HUDEP-2 (cell line): ENCODE measurements at regions not wholly inside any gene's neighbourhood (a gene's known extent, or its start where the extent isn't known, plus 50 kb on each side); places are given as distances from the start of the nearest gene placed in this dataset.

Experiments used
- DNase-seq, 76 experiments: peaks; one replicate each; lab custom pipeline; 2025; ENCODE audit not compliant: unreplicated experiment in 76 of 76; lab: John Stamatoyannopoulos, UW

DNA sequence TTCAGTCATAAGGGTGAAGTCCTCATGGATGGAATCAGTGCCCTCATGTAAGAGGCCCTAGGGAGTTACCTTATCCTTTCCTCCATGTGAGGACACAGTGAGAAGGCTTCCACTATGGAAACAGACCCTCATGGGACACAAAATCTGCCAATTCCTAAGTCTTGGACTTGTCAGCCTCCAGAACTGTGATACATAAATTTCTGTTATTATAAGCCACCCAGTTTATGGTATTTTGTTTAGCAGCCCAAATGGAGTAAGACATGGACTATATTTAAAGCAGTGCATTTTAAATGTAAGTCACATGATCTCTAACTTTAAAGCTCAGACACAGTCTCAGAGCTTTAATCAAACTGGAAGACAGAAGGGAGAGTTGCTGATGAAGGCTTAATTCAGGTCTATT, 619.8 kb upstream of the CHORDC1 start:
- no peak for DNase-seq

DNA sequence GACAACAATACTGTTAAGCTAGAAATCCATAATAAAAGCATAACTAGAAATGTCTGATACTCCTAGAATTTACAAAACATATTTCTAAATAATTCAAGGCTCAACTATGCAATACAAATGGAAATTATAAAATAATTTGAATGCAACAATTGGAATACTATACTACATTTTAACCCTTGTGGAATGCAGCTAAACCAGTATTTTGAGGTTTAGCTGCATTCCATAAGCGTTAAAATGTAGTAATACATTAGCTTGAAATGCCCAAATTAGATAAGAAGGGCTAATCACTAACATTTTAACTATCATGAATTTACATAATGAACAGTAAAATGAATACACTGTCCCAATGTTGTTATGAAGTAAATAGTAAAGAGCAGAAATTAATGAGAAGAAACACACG, 617.2 kb upstream of the CHORDC1 start:
- no peak for DNase-seq

DNA sequence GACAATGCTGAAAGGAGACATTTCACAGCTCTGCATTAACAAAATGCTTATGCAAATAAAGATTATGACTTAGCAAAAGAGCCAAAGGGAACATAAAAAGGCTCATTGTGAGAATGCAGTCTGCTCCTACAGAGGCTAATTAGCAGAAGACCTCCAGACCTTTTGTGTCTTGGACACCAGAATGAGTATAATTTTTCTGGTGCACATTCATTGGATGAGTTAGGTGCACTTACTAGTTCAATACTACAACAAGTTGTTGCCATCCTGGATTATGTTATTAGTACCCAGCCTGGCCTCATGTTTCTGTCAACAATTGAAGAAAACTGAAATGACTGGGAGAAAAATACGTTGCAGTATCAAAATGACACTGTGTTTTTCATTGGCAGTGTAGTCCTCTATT, 613.2 kb upstream of the CHORDC1 start:
- DNase-seq = no peak

DNA sequence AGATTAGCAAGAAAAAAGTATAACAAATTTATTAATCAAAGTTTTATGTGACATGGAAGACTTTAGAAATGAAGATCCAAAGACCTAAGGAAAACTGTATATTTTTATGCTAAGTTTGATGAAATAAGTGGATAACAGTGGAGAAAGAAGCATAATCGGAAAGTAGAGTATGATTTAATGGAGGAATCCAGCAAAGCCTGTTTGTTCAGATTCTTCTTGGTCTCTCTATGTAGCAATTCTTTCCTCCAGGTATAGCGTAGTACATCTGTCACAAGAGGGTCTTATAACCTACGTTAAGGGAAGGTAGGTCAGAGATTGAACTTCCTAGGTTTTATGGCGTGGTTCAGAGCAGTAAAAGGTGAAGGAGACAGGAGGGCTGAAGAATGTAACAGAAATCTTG, 600.6 kb upstream of the CHORDC1 start:
- DNase-seq = no peak

DNA sequence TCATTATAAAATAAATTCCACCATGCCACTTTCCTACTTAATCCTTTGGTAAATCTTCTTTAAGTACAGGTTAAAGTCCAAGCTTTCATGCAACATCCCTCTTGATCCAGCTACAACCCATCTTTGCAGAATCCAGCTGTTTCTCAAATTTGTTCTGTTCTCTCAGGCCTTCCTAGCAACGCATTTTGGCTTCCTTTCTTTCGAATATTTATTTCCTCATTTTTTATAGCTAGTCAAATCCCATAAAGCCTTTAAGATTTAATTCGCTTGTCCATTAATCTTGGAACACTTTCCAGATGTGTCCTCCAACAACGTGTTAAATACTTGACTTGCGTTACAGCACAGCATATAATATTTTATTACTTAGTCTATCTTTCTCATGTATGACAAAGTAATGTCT, 600.1 kb upstream of the CHORDC1 start:
- no peak for DNase-seq

DNA sequence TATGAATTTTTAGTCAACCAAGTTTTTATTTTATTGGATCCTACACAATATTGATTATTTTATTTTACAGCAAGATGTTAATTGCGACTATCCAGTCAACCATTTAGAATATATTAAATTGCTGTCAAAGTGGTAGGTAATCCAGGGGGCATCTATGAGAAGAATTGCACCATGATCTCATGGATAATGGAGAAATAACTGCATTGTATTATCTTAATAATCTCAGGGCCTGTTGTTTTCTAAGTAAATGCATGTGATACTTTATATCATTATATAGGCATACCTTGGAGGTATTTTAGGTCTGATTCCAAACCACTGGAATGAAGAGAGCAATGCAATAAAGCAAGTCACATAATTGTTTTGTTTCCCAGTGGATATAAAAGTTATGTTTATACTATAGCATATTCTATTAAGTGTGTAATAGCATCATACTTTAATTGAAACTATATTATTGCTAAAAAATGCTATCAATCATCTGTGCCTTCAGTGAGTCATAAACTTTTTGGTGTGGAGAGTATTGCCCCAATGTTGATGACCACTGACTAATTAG, 595.4 kb upstream of the CHORDC1 start:
- no peak for DNase-seq

DNA sequence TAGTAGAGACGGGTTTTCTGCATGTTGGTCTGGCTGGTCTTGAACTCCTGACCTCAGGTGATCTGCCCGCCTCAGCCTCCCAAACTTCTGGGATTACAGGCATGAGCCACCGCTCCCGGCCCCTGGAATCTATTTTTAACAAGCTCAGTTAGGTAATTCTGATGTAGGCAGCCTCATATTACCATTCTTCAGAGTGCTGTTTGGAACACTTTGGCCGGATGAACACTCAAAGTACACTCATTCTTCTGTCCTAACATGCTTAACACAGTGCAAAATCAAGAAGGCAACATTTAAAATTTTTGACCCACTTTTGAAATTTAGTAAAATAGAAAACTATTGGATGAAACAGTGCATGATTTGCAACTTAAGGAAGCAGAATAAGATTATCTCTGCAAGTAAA, 586.7 kb upstream of the CHORDC1 start:
- DNase-seq = no peak

DNA sequence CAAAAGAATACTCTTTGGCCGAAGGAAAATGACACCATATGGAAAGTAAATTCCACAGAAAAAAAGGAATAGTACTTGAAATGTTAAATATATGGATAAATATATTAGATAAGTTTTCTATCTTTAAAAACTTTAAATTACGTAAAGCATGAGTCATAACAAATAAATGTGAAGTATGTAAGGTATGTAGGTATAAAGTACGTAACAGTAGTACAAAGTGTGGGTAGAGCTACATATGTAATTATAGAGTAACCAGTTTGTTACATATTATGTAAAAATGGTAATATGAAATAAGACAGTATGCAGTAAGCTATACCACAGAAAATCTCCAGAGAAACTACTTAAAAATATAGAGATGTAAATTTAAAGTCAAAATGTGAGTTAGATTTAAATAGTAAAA, 582.3 kb upstream of the CHORDC1 start:
- no peak for DNase-seq

DNA sequence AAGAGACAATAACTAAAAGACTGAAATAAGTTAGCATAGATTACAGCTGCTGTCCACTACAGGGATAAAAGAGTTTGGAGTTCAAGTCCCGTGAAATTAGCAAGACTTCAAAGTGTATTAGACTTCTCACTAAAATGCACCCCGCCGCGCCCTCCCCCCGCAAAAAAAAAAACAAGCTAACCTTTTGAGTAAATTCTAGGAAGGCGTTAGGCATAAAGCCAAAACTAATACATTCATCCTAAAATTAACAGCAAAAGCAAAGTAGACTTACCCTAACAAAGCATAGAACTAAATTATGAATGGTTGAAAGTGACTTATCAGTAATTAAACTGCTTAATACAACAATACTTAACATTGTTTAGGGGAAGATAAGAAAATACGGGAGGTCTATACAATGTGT, 581.0 kb upstream of the CHORDC1 start:
- DNase-seq = no peak

DNA sequence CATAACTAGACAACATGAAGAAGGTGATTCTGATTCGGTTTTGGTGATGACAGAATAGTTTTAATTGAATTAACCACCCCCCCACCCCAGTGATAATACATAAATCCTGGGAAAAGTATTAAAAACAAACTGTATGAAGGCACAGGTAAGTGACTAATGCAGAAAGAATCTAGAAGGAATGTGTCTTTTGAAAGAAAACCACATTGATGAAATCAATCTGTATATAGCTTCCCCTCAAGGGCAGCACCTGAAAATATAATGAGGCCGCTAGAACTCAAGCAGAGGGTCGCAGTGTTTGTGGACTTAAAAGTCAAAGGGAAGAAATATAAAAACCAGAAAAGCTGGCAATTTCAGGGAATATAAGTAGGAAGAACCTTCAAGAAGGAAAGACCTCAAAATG, 580.5 kb upstream of the CHORDC1 start:
- no peak for DNase-seq

DNA sequence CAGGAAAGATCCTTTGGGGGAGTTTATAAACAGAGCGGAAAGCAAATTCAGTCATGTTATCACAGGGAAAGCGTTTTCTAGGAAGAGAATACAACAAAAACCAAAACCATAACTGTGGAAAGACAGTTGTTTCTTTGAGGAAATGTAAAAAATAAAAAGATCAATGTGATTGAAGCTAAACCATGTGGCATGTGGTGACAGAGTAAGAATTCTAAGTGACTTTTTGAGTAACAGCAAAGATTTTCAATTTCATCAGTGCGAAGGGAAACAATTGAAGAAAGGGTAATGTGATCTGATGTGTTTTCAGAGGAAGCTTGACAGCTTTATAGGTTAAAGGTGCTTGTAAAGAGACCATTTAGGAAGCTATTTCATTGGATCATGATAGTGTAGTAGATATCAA, 575.9 kb upstream of the CHORDC1 start:
- no peak for DNase-seq

DNA sequence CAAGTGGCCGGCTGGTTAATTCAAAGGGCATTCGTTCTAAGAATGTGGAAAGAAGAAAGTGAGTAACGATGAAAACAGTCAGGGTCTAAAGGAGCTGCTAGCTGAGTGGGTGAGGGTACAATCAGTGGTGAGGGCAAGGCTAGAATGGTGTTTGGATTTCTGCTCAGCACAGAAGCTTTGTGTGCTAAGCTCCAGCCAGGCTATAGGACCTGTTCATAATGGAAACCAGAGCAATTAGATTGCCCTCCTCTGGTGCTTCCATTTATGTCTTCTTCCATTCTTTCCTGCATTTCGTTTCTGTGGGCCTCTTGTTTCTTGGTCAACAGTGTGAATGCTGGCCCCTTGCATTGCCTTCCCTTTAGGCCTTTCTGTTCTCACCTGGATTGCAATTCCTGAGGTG, 572.9 kb upstream of the CHORDC1 start:
- DNase-seq = no peak

DNA sequence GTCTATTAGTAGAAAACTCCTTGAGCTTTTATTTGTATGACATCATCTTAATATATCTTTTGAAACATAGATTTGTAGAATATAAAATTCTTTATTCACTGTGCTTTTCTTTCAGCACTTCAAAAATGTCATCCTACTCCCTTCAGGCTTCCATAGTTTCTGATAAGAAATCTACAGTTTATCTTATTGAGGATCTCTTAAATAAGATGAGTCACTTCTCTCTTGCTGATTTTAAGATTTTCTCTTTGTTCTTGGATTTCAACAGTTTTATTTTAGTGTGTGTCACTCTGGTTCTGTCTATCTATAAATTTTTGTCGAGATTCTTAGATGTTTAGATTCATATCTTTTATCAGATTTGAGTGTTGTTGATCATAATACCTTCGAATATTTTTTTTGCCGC, 566.1 kb upstream of the CHORDC1 start:
- DNase-seq = no peak

DNA sequence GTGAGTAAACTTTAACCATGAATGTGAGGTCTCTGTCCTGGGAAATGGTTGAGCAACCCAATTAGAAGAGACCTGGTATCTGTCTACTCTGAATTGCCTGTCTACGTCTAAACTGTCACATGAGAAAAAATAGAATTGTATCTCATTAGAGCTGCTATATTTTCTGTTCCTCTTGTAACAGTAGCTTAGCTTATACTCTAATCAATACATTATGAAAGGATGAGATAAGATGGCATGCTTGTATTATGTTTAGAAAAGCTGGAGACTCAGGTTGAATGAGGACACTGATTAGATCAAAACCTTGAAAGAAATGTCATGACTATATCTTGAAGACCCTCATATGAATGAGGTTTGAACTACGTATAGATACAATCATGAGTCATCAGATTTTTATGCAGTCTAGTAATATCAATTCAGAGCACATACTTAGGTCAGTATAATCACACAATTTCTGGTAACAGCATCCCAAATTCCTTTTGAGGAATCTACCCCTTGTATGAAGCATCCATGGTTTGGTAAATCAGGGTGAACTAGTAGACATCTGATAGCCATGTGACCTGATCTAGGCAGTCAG, 561.5 kb upstream of the CHORDC1 start:
- no peak for DNase-seq

DNA sequence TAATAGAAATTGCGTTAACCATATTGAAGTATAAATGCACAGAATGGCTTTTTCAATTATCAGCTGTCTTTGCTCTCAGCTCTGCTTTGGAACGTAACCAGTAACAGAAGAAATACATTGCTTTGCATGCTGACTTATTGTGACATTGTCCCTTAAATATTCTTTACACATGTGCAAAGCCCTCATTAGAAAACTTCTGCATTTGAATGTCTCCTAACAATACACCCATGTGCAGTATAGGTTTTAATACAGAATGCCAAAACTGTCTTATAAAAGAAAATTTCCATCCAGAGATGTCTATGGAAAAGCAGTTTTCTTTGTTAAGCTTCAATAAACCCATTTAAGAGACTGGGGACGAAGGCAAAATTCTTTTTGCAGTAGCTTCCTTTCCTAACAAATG, 560.3 kb upstream of the CHORDC1 start:
- DNase-seq = no peak

DNA sequence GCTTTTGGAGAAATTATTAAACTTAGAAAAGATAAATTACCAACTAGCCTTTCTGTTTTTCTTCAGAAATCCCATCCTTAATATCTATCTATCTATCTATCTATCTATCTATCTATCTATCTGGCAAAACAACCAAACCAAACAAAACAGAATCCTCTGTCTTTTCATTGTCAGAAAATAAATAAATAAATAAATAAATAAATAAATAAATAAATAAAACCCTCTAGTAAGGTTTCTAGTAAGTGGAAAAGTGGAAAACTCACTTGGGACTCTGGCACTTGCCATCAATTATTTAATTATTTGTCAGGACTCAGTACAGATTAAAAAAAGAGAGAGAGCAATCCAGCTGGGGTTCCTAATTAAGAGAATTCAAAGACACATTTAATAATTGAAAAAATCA, 556.2 kb upstream of the CHORDC1 start:
- DNase-seq = no peak

DNA sequence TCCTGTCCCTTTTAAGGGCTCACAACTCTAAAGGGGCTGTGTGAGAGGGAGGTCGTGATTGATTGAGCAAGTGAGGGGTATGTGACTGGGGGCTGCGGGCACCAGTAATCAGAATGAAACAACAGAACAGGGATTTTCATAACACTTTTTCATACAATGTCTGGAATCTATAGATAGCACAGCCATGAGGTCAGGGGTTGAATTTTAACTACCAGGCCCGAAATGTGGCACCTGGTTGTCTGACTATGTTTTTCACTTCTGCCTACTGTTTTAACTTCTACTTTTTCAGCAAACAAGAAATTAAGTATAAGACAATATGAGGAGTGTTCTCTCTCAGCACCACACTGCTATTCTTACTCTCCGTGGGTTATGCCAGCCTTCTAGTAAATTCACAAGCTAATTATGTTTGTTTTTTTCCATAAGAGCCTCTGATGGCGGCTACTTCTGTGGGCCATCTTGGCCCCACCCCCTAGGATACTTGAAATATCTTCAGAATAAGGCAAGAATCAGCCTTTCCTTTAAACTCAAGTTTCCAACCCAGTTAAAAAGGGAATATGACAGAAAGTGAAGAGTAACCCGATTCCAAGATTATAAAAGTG, 552.8 kb upstream of the CHORDC1 start:
- DNase-seq = no peak

DNA sequence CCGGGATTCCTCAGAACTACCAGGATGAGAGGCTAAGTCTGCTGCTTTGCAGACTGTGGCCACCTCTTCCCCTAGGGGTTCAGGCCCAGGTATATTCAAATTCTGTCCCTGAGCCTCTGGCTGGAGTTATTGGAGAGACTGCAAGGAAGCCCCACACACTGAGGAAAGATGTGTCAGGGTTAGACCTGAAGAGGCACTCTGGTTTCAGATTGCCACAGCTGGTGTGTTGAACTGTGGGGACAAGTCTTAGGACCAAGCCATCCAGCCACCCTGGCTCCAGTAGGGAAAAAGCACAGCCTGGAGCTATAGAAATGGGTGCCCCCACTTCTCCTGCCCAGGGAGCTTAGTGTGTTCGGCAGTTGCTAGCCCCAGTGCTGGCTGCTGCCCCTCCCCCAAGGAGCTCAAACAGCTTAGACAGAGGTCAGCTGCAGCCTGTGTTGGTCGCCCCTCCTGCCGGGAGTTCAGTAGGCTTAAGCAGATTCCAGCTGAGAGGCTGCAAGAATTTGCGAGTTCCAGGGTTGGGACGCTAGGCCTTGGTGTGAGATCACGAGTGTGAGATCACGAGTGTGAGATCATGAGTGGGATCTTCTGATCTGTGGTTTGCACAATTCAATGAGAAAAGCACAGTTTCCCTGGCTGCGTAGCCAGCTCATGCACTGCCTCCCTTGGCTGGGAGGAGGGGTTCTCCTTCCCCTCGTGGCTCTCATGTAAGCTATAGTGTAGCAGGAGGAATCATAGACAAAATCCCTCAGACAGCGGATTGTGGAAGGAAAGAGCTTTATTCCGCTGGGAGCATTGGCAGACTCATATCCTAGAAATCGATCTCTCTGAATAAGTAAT, 552.1 kb upstream of the CHORDC1 start:
- no peak for DNase-seq

DNA sequence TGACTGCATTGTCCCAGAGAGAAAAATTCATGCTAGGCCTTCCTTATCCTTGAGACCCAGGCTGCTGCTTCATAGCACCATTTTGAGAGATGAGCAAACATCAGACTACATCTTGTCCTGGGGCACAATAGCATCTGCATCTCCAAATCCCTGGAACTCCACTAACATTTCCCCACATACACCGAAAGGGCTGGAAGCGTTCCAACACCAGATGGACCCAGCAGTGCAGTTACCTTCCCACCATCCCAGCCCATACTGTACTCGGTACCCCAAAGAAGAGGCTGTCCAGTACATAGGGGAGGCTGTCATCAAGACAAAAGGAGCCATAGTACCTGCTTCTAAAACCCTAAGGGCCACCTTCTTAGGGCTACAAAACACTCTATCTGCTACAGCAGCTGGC, 547.2 kb upstream of the CHORDC1 start:
- no peak for DNase-seq

DNA sequence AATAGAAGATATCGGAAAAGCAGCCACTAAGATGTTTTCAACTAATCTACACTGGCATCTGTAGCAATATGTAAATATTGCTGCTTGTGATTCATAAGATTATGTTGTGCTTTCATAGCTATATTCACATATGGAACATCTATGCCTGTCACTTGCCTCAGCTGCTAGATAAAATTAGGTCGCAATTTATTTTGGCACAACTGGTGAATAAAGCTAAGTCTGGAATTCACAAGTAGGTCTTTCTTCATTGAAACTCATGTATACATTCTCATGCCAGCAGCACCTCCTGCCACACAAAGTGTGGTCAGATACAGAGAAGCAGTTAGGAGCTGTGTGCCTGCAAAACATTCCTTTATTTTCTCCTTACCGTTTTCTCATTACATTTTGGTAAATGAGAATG, 543.3 kb upstream of the CHORDC1 start:
- DNase-seq = no peak

DNA sequence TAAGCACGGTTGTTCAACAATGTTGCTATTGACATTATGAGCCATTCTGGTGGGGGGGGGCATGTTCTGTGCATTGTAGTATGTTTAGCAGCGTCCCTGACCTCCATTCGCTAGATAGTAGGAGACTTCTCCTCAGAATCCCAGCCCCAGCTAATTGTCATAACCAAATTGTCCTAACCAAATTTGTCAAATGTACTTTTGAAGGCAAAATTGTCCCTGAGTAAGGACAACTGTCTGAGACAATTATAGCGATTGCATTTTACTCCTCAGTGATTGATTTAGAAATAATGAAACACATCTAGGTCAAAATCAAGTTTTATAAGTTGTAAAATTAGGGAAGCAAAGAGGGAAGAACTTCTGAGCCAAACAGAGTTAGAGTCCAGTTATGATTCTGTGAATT, 541.8 kb upstream of the CHORDC1 start:
- no peak for DNase-seq
